ENCODE measurements at regions not wholly inside any gene's neighbourhood (a gene's known extent, or its start where the extent isn't known, plus 50 kb on each side); places are given as distances from the start of the nearest gene placed in this dataset.
"Not testable (repeated sequence)": the region's sequence is repeated elsewhere in the genome, so short reads cannot be mapped to it uniquely, and the experiment has no call there.

DNA sequence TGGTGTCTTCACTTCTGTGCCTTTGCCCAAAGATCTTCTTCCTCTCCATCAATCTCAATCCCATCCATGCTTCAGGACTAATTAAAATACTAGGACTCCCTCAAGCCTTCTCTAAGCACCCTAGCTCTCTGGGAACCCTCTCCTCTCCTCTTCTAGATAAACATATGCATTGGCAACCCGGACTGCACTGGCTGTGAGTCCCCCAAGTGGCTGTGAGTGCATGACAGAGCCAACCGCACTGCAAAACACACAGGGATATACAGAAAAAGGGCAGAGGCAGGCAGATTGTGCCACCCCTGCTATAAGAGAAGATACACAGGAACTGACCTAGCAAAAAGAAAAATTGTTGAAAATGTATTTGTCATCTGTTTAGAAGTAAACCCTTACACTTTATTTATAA is 457.1 kb downstream of the MFSD1 start:
- no peaks in the 10 kb centered on the region for H3K9me3 ChIP-seq (ENCODE audit: control insufficient read depth, low read length)
- H3K4me1 ChIP-seq (ENCODE audit: control insufficient read depth, insufficient read depth, low read length): no peaks in the 10 kb centered on the region
- no peak for DNase-seq (ENCODE audit: low read depth)
- no peaks in the 10 kb centered on the region for H3K27me3 ChIP-seq (replicated peaks; ENCODE audit: control insufficient read depth, insufficient read depth, low read length)
- no peaks in the 10 kb centered on the region for H3K36me3 ChIP-seq (ENCODE audit: control insufficient read depth, insufficient read depth, low read length, severe bottlenecking)
- no peak overlapping the region for H3K4me3 ChIP-seq (ENCODE audit: low read length)
- no peak overlapping the region for H3K9ac ChIP-seq (ENCODE audit: low read length)

DNA sequence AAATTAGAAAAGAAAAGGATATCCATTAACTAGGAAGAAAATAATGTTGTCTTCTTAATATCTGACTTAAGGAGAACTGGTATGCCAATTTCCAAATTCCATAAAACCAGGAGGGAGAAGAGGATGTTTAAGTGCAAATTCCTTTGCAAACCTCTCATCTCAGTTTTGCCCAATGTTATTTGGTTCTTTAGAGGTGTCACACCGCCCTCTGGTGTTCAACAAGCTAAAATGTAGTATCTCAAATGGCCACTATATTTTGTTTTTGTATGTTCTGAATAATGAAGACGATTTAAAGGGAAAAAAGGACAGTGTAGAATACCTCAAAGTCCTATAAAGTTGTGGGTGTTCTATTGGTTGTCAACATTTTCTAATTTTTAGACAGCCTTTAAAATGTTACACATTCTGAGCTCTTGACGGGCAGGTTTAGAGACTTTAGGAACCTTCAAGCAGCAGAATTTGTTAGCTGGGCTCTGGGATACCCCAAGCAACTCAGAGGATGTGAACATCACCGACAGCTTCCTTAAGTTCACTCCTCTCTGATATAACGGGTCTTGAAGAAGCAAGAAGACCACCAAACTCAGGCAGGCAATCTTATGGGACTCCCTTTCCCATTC is 458.3 kb downstream of the MFSD1 start:
- Histone ChIP-seq H3K9ac (ENCODE audit: low read length) (no peak overlapping the region), H3K27me3 (replicated peaks; ENCODE audit: control insufficient read depth, insufficient read depth, low read length) (no peaks in the 10 kb centered on the region), H3K36me3 (ENCODE audit: control insufficient read depth, insufficient read depth, low read length, severe bottlenecking) (no peaks in the 10 kb centered on the region), H3K4me1 (ENCODE audit: control insufficient read depth, insufficient read depth, low read length) (no peaks in the 10 kb centered on the region), H3K4me3 (ENCODE audit: low read length) (no peak overlapping the region), H3K9me3 (ENCODE audit: control insufficient read depth, low read length) (no peaks in the 10 kb centered on the region)
- peak; percentile 90 for DNase-seq (ENCODE audit: low read depth)

DNA sequence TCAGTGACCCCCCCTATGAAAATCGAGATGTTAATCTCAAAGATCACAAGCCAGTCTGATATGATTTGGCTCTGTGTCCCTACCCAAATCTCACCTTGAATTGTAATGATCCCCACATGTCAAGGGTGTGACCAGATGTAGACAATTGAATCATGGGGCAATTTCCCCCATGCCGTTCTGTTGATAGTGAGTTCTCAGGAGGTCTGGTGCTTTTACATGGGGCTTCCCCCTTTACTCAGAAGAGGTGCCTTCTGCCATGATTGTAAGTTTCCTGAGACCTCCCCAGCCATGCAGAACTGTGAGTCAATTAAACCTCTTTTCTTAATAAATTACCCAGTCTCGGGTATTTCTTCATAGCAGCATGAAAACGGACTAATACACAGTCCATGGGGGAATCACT is 459.5 kb downstream of the MFSD1 start:
- not testable (repeated sequence) for H3K4me1 ChIP-seq (ENCODE audit: control insufficient read depth, insufficient read depth, low read length); H3K27me3 ChIP-seq (replicated peaks; ENCODE audit: control insufficient read depth, insufficient read depth, low read length); H3K36me3 ChIP-seq (ENCODE audit: control insufficient read depth, insufficient read depth, low read length, severe bottlenecking); H3K9me3 ChIP-seq (ENCODE audit: control insufficient read depth, low read length); DNase-seq (ENCODE audit: low read depth); H3K9ac ChIP-seq (ENCODE audit: low read length); H3K4me3 ChIP-seq (ENCODE audit: low read length)

DNA sequence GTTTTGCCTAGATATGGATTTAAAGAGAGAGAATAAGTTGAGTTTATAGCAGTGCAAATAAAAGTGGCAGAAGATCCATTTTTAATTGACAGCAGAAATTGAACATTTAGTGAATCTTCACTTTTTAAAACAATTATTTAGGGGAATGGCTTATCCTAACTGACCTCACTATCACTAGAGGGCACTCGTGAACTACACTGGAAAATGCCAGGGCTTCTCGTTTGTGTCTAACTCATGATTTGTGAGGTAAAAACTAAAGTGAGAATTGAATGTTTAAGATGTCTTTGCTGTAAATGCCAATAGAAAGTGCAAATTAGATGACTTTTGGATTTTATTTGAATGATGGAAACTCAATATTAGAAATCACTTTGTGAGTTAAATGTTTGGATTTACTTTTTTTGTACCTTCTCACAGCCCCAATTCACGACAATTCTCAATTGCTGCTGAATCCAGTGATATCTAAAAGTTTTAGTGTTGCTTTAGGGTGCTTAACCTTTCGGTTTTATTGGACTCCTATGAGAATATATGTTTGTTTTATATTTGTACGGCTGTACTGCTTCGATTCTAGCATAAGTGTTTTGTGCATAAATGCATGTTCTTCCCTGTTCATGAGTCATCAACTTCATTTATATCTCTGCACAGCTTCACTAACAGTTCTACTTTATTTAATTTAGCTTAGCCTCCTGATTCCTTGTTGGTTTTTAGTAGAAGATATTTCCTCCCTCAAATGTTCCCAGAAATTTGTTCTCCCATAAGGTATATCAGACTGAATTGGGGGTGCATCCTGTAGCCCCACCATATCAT is 462.1 kb downstream of the MFSD1 start:
- peak; percentile 79 for DNase-seq (ENCODE audit: low read depth)
- H3K4me3 ChIP-seq (ENCODE audit: low read length): no peak overlapping the region
- H3K36me3 ChIP-seq (ENCODE audit: control insufficient read depth, insufficient read depth, low read length, severe bottlenecking): no peaks in the 10 kb centered on the region
- no peaks in the 10 kb centered on the region for H3K9me3 ChIP-seq (ENCODE audit: control insufficient read depth, low read length)
- no peaks in the 10 kb centered on the region for H3K27me3 ChIP-seq (replicated peaks; ENCODE audit: control insufficient read depth, insufficient read depth, low read length)
- no peak overlapping the region for H3K9ac ChIP-seq (ENCODE audit: low read length)
- H3K4me1 ChIP-seq (ENCODE audit: control insufficient read depth, insufficient read depth, low read length): no peaks in the 10 kb centered on the region

DNA sequence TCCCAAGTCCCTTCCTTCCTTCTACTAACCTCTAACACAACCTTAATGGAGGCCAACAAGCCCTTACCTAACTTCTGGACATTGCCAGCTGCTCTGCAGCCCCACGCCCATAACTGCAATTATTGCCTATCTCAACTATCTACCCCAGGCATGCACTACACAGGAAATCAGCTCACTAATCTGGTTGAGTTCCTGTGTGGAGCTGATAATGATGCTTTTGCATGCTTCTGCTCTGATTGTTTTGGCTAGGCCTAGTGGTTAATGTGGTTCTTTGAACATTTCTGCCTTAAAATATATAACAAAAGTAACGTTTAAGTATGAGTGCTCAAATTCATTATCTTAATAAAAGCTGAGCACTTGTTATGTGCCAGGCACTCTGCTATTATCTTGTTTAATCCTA is 463.9 kb downstream of the MFSD1 start:
- no peak for DNase-seq (ENCODE audit: low read depth)
- H3K36me3 ChIP-seq (ENCODE audit: control insufficient read depth, insufficient read depth, low read length, severe bottlenecking): no peaks in the 10 kb centered on the region

DNA sequence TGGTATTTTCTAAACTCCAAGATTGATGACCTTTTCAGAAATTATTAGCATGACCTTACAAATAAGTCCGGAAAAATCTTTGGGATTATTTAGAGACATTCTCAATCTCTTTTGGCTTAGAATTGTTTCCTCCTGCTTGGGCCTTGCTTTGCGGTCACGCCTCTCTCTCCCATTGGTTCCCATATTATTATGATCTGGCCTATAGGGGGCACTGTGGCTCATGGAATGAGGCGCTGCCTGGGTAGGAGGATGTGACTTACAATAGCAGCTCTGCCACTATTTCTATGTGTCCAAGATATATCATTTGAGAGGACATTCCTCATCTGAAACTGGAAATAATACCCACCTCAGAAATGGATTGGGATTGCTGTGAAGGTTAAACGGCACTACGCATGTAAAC is 464.9 kb downstream of the MFSD1 start:
- H3K4me1 ChIP-seq (ENCODE audit: control insufficient read depth, insufficient read depth, low read length): no peaks in the 10 kb centered on the region
- DNase-seq (ENCODE audit: low read depth): no peak

More for the DNA sequence above, 463.9 kb downstream of the MFSD1 start:
- Histone ChIP-seq H3K9ac (ENCODE audit: low read length) (no peak overlapping the region), H3K4me1 (ENCODE audit: control insufficient read depth, insufficient read depth, low read length) (no peaks in the 10 kb centered on the region), H3K27me3 (replicated peaks; ENCODE audit: control insufficient read depth, insufficient read depth, low read length) (no peaks in the 10 kb centered on the region), H3K4me3 (ENCODE audit: low read length) (no peak overlapping the region), H3K9me3 (ENCODE audit: control insufficient read depth, low read length) (no peaks in the 10 kb centered on the region)

DNA sequence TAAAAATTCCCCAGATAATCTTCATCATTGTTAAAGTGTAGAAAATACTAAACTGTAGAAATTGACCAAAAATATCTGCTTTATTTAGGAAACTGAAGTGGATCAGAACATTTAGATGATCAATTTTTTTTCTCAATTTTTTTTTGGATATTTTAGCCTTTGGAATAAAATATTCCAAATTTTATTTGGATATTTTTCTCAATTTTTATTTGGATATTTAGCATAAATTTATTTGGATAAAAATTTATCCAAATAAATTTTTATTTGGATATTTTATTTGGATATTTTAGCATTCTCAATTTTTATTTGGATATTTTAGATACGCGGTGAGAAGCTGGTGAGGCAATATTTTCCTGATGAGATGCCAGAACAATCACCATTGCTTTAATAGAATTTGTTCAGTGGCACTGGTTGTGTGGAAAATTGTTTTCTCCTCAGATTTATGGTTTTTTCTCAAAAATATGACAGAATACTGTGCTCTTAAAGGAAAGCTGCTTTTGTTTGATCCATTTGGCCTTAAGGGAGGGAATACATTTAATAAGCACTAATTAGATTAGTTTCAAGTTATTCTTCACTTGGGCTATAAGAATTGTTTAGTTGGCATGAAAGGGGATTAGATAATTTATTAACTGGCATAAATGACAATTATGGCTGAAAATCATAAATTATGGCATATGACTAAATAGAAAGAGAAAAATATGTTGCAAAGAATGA is 470.1 kb downstream of the MFSD1 start:
- H3K4me3 ChIP-seq (ENCODE audit: low read length): no peak overlapping the region
- no peaks in the 10 kb centered on the region for H3K4me1 ChIP-seq (ENCODE audit: control insufficient read depth, insufficient read depth, low read length)
- H3K27me3 ChIP-seq (replicated peaks; ENCODE audit: control insufficient read depth, insufficient read depth, low read length): no peaks in the 10 kb centered on the region
- no peaks in the 10 kb centered on the region for H3K9me3 ChIP-seq (ENCODE audit: control insufficient read depth, low read length)
- no peak overlapping the region for H3K9ac ChIP-seq (ENCODE audit: low read length)
- no peaks in the 10 kb centered on the region for H3K36me3 ChIP-seq (ENCODE audit: control insufficient read depth, insufficient read depth, low read length, severe bottlenecking)
- no peak for DNase-seq (ENCODE audit: low read depth)

More for the DNA sequence above, 464.9 kb downstream of the MFSD1 start:
- Histone ChIP-seq H3K9me3 (ENCODE audit: control insufficient read depth, low read length) (no peaks in the 10 kb centered on the region), H3K9ac (ENCODE audit: low read length) (no peak overlapping the region), H3K36me3 (ENCODE audit: control insufficient read depth, insufficient read depth, low read length, severe bottlenecking) (no peaks in the 10 kb centered on the region), H3K4me3 (ENCODE audit: low read length) (no peak overlapping the region), H3K27me3 (replicated peaks; ENCODE audit: control insufficient read depth, insufficient read depth, low read length) (no peaks in the 10 kb centered on the region)

DNA sequence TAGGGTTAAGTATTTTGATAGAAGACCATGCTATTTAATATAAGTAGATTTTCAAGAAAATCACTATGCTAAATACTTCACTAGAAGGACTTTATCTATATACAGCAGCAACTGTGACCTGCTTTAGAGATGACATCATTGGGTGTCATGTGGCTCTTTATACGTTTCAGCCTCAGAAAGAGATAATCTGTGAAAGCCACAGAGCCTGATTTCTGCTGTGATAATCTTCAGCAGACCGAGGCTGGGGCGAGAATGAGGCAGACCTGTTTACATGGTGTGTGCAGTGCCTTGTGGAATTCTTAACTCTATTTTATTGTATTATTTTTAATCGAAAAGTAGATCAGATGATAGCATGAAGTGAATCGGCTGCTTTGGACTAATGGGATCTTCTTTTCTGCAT is 471.2 kb downstream of the MFSD1 start:
- Histone ChIP-seq H3K4me1 (ENCODE audit: control insufficient read depth, insufficient read depth, low read length) (no peaks in the 10 kb centered on the region), H3K9ac (ENCODE audit: low read length) (no peak overlapping the region), H3K36me3 (ENCODE audit: control insufficient read depth, insufficient read depth, low read length, severe bottlenecking) (no peaks in the 10 kb centered on the region), H3K4me3 (ENCODE audit: low read length) (no peak overlapping the region), H3K27me3 (replicated peaks; ENCODE audit: control insufficient read depth, insufficient read depth, low read length) (no peaks in the 10 kb centered on the region), H3K9me3 (ENCODE audit: control insufficient read depth, low read length) (no peaks in the 10 kb centered on the region)
- no peak for DNase-seq (ENCODE audit: low read depth)

DNA sequence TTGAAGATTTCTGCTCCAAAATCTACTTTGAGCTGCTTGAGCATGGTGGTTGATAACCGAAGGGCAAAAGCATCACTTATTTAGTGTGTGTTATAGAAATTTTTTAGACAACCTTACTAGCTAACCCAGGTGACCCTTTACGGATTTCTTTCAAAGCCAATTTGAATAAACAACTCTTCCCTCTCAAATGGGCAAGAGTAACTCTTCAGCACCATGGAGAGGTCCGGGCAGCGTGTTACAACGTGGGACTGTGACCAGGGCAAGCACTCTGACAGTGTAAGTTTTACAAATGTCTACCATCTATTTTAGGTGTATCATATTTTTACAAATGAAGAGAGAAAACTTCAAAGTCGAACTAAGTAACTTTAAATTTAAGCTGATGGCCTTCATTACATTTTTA is 471.8 kb downstream of the MFSD1 start:
- DNase-seq (ENCODE audit: low read depth): peak; percentile 73
- Histone ChIP-seq H3K27me3 (replicated peaks; ENCODE audit: control insufficient read depth, insufficient read depth, low read length) (no peaks in the 10 kb centered on the region), H3K9me3 (ENCODE audit: control insufficient read depth, low read length) (no peaks in the 10 kb centered on the region), H3K36me3 (ENCODE audit: control insufficient read depth, insufficient read depth, low read length, severe bottlenecking) (no peaks in the 10 kb centered on the region), H3K4me3 (ENCODE audit: low read length) (no peak overlapping the region), H3K9ac (ENCODE audit: low read length) (no peak overlapping the region), H3K4me1 (ENCODE audit: control insufficient read depth, insufficient read depth, low read length) (no peaks in the 10 kb centered on the region)

DNA sequence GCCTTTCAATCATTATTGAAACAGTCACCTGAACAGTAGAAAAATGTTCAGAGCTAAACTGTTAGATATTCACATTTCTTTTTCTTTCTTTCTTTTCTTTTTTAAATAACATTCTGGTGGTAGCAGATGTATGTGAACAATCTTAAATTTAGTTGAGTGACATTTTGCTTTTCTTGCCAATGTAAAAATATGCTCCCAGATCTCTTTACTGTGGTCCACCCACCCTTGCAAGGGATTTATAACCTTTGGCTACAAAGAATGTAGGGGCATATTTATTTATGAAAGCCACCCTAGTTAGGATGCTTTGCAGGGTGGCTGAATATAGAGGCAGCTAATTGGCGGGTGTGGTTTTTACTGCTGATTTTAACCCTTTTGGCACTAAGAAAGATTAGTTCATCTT is 473.9 kb downstream of the MFSD1 start:
- H3K4me3 ChIP-seq (ENCODE audit: low read length): no peak overlapping the region
- H3K4me1 ChIP-seq (ENCODE audit: control insufficient read depth, insufficient read depth, low read length): peaks cover 11% of the 10 kb centered on the region
- no peaks in the 10 kb centered on the region for H3K9me3 ChIP-seq (ENCODE audit: control insufficient read depth, low read length)
- DNase-seq (ENCODE audit: low read depth): no peak
- H3K9ac ChIP-seq (ENCODE audit: low read length): no peak overlapping the region
- no peaks in the 10 kb centered on the region for H3K27me3 ChIP-seq (replicated peaks; ENCODE audit: control insufficient read depth, insufficient read depth, low read length)
- H3K36me3 ChIP-seq (ENCODE audit: control insufficient read depth, insufficient read depth, low read length, severe bottlenecking): no peaks in the 10 kb centered on the region

DNA sequence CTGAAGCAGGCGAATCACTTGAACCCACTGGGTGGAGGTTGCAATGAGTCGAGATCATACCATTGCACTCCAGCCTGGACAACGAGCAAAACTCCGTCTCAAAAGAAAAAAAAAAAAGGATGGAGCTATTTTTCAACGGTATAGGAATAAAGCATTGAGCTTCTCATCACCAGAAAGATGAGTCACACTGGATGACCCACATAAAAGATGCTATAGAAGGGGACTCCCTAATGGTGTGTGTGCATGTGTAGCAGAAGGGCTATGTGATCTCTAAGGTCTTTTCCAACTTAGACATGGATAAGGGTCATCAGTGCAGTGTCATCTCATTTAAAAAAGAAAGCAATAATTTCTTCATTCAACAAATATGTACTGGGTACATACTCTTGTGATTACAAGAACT is 476.0 kb downstream of the MFSD1 start:
- Histone ChIP-seq H3K9me3 (ENCODE audit: control insufficient read depth, low read length) (no peaks in the 10 kb centered on the region), H3K9ac (ENCODE audit: low read length) (no peak overlapping the region), H3K4me3 (ENCODE audit: low read length) (no peak overlapping the region), H3K27me3 (replicated peaks; ENCODE audit: control insufficient read depth, insufficient read depth, low read length) (no peaks in the 10 kb centered on the region), H3K4me1 (ENCODE audit: control insufficient read depth, insufficient read depth, low read length) (peaks cover 18% of the 10 kb centered on the region), H3K36me3 (ENCODE audit: control insufficient read depth, insufficient read depth, low read length, severe bottlenecking) (no peaks in the 10 kb centered on the region)
- no peak for DNase-seq (ENCODE audit: low read depth)

Data from adipocyte (in vitro differentiated cells).